OCI-LY1 (cell line): ENCODE measurements at regions not wholly inside any gene's neighbourhood (a gene's known extent, or its start where the extent isn't known, plus 50 kb on each side); places are given as distances from the start of the nearest gene placed in this dataset.

ENCODE experiments used
- H2AFZ ChIP-seq: fragments of 200-600 bp; sonication (generic), shearing (Covaris generic); 2 replicates; pipeline ENCODE4 v1.6.0; 2014; ENCODE audit warnings: antibody characterized with exemption, mild to moderate bottlenecking, low read length
- H3F3A ChIP-seq: fragments of 200-600 bp; sonication (generic), shearing (Covaris generic); 2 replicates; pipeline ENCODE4 v1.6.0; 2014; ENCODE audit warnings: mild to moderate bottlenecking, antibody characterized with exemption, low read length, moderate library complexity; ENCODE audit not compliant: insufficient read depth
- H3K27ac ChIP-seq: fragments of 200-600 bp; sonication (generic); 2 replicates; pipeline ENCODE4 v1.5.1; 2014; ENCODE audit warnings: low read length, mixed run types, mild to moderate bottlenecking, low read depth; ENCODE audit not compliant: poor library complexity, severe bottlenecking
- H3K27me3 ChIP-seq: fragments of 200-600 bp; sonication (generic); 2 replicates; pipeline ENCODE4 v1.6.0; 2014; ENCODE audit warnings: antibody characterized with exemption, mild to moderate bottlenecking, low read length, moderate library complexity; ENCODE audit not compliant: insufficient read depth
- H3K36me3 ChIP-seq: fragments of 200-600 bp; sonication (generic); 2 replicates; pipeline ENCODE4 v1.6.1; 2014; ENCODE audit warnings: mild to moderate bottlenecking, antibody characterized with exemption, low read length, moderate library complexity, mixed read lengths; ENCODE audit not compliant: insufficient read depth
- H3K4me1 ChIP-seq: fragments of 200-600 bp; sonication (generic); 2 replicates; pipeline ENCODE4 v1.5.1; 2014; ENCODE audit warnings: mild to moderate bottlenecking, low read length, moderate library complexity; ENCODE audit not compliant: insufficient read depth, severe bottlenecking
- H3K4me2 ChIP-seq: fragments of 200-600 bp; sonication (generic), shearing (Covaris generic); 2 replicates; pipeline ENCODE4 v1.6.1; 2014; ENCODE audit warnings: low read length
- H3K4me3 ChIP-seq: fragments of 200-600 bp; sonication (generic); 2 replicates; pipeline ENCODE4 v1.5.1; 2014; ENCODE audit warnings: low read length, low read depth, mild to moderate bottlenecking, mixed read lengths; ENCODE audit not compliant: poor library complexity, severe bottlenecking
- H3K79me2 ChIP-seq: fragments of 200-600 bp; shearing (Covaris generic); 2 replicates; pipeline ENCODE4 v1.6.1; 2016; ENCODE audit warnings: mixed run types, low read length, mixed read lengths; ENCODE audit not compliant: insufficient read depth
- H3K9ac ChIP-seq: fragments of 200-600 bp; sonication (generic), shearing (Covaris generic); 2 replicates; pipeline ENCODE4 v1.6.1; 2014; ENCODE audit warnings: mild to moderate bottlenecking, low read length, mixed read lengths
- H3K9me2 ChIP-seq: fragments of 200-600 bp; sonication (generic), shearing (Covaris generic); 2 replicates; pipeline ENCODE4 v1.6.1; 2014; ENCODE audit warnings: low read depth, mild to moderate bottlenecking, low read length, mixed read lengths
- H3K9me3 ChIP-seq: fragments of 200-600 bp; shearing (Covaris generic); 2 replicates; pipeline ENCODE4 v1.6.1; 2014; ENCODE audit warnings: low read length, mixed read lengths
- H4K20me1 ChIP-seq: fragments of 200-600 bp; sonication (generic), shearing (Covaris generic); 2 replicates; pipeline ENCODE4 v1.6.0; 2016; ENCODE audit warnings: mild to moderate bottlenecking, low read length; ENCODE audit not compliant: insufficient read depth
- CTCF ChIP-seq: fragments of 200-600 bp; sonication (generic), shearing (Covaris generic); IDR thresholded peaks from 2 replicates; pipeline ENCODE4 v1.5.1; 2017; ENCODE audit warnings: mild to moderate bottlenecking, antibody characterized with exemption, low read length, moderate library complexity, mixed read lengths
- EZH2 ChIP-seq: fragments of 200-600 bp; sonication (generic), shearing (Covaris generic); IDR thresholded peaks from 2 replicates; pipeline ENCODE4 v1.8.0; 2017; ENCODE audit warnings: borderline replicate concordance, mixed run types, mild to moderate bottlenecking, antibody characterized with exemption, low read length, moderate library complexity, mixed read lengths

- Histone ChIP-seq H3K9ac (no peak overlapping the region), H3K4me3 (no peak overlapping the region), H3K4me1 (no peaks in the 10 kb centered on the region), H3K9me3 (no peaks in the 10 kb centered on the region), H4K20me1 (no peaks in the 10 kb centered on the region), H3K36me3 (no peaks in the 10 kb centered on the region), H3K9me2 (no peaks in the 10 kb centered on the region), H3K27me3 (no peaks in the 10 kb centered on the region), H3K27ac (no peak overlapping the region), H3K4me2 (no peak overlapping the region), H3K79me2 (no peaks in the 10 kb centered on the region), H3F3A (no peaks in the 10 kb centered on the region), H2AFZ (no peak overlapping the region)
- TF ChIP-seq EZH2, result no peak
- no peak for TF ChIP-seq CTCF
Observed at GRCh38 chr16:82395212-82395611, 225.2 kb upstream of the MPHOSPH6 start.

GRCh38 chr16:82391690-82392089 lies 221.7 kb upstream of the MPHOSPH6 start:
- Histone ChIP-seq H3K27ac (no peak overlapping the region), H3K9me2 (no peaks in the 10 kb centered on the region), H3K4me1 (no peaks in the 10 kb centered on the region), H3K9me3 (no peaks in the 10 kb centered on the region), H3K36me3 (no peaks in the 10 kb centered on the region), H3K79me2 (no peaks in the 10 kb centered on the region), H3K27me3 (no peaks in the 10 kb centered on the region), H3F3A (no peaks in the 10 kb centered on the region), H4K20me1 (no peaks in the 10 kb centered on the region), H3K4me2 (no peak overlapping the region), H3K9ac (no peak overlapping the region), H3K4me3 (no peak overlapping the region), H2AFZ (no peak overlapping the region)
- TF ChIP-seq CTCF (no peak), EZH2 (no peak)

GRCh38 chr16:82389956-82390650 lies 220.1 kb upstream of the MPHOSPH6 start:
- H3K4me2 ChIP-seq, result no peak overlapping the region
- no peaks in the 10 kb centered on the region for H4K20me1 ChIP-seq
- no peaks in the 10 kb centered on the region for H3K4me1 ChIP-seq
- no peaks in the 10 kb centered on the region for H3K79me2 ChIP-seq
- no peaks in the 10 kb centered on the region for H3K9me3 ChIP-seq
- no peak overlapping the region for H3K4me3 ChIP-seq
- no peaks in the 10 kb centered on the region for H3K36me3 ChIP-seq
- no peak overlapping the region for H2AFZ ChIP-seq
- no peak for TF ChIP-seq CTCF
- TF ChIP-seq EZH2, result no peak
- H3K27me3 ChIP-seq, result no peaks in the 10 kb centered on the region
- no peak overlapping the region for H3K9ac ChIP-seq
- no peaks in the 10 kb centered on the region for H3K9me2 ChIP-seq
- no peaks in the 10 kb centered on the region for H3F3A ChIP-seq
- H3K27ac ChIP-seq, result no peak overlapping the region
